NCI-H446 treated with DMSO at 0.1 percent for 48 hours (cell line): ENCODE measurements at regions not wholly inside any gene's neighbourhood (a gene's known extent, or its start where the extent isn't known, plus 50 kb on each side); places are given as distances from the start of the nearest gene placed in this dataset.

Source experiments
- DNase-seq: peaks from one replicate; lab custom pipeline; 2025; lab: John Stamatoyannopoulos, UW

- DNase-seq: no peak
Measured at GRCh38 chr12:105805730-105806399, 332.9 kb downstream of the NUAK1 start.

GRCh38 chr12:105806400-105806770, 332.4 kb downstream of the NUAK1 start:
- DNase-seq: no peak

- DNase-seq: peak; percentile 36
Measured at GRCh38 chr12:105812366-105812765, 326.4 kb downstream of the NUAK1 start.

- DNase-seq: no peak
Measured at GRCh38 chr12:105813201-105813600, 325.6 kb downstream of the NUAK1 start.

- no peak for DNase-seq
Measured at GRCh38 chr12:105814283-105814682, 324.5 kb downstream of the NUAK1 start.

GRCh38 chr12:105819549-105819948, 319.2 kb downstream of the NUAK1 start:
- DNase-seq: no peak

GRCh38 chr12:105820429-105821125, 318.2 kb downstream of the NUAK1 start:
- no peak for DNase-seq

- DNase-seq: no peak
Measured at GRCh38 chr12:105822131-105823105, 316.3 kb downstream of the NUAK1 start.

- no peak for DNase-seq
Measured at GRCh38 chr12:105823810-105824209, 314.9 kb downstream of the NUAK1 start.

GRCh38 chr12:105825141-105825540, 313.6 kb downstream of the NUAK1 start:
- DNase-seq: no peak

GRCh38 chr12:105831372-105831771, 307.4 kb downstream of the NUAK1 start:
- no peak for DNase-seq

GRCh38 chr12:105832021-105832420, 306.7 kb downstream of the NUAK1 start:
- no peak for DNase-seq

- no peak for DNase-seq
Measured at GRCh38 chr12:105832806-105833205, 305.9 kb downstream of the NUAK1 start.

GRCh38 chr12:105834496-105834895, 304.3 kb downstream of the NUAK1 start:
- no peak for DNase-seq

GRCh38 chr12:105835580-105836241, 303.0 kb downstream of the NUAK1 start:
- no peak for DNase-seq

- no peak for DNase-seq
Measured at GRCh38 chr12:105836242-105836622, 302.5 kb downstream of the NUAK1 start.

GRCh38 chr12:105839629-105840127, 299.1 kb downstream of the NUAK1 start:
- DNase-seq: no peak

GRCh38 chr12:105840384-105840783, 298.4 kb downstream of the NUAK1 start:
- DNase-seq: no peak

- no peak for DNase-seq
Measured at GRCh38 chr12:105841840-105842239, 296.9 kb downstream of the NUAK1 start.

- no peak for DNase-seq
Measured at GRCh38 chr12:105843561-105843960, 295.2 kb downstream of the NUAK1 start.

- no peak for DNase-seq
Measured at GRCh38 chr12:105843986-105844760, 294.6 kb downstream of the NUAK1 start.
